B cell (primary cell): ENCODE measurements at regions not wholly inside any gene's neighbourhood (a gene's known extent, or its start where the extent isn't known, plus 50 kb on each side); places are given as distances from the start of the nearest gene placed in this dataset.

Source experiments
- ATAC-seq: fragments of 200-7000 bp; cut with Tn5 transposase; one replicate; pipeline ENCODE4 v1.10.0; 2021; ENCODE audit warnings: low read depth, mild to moderate bottlenecking, moderate number of reproducible peaks, moderate library complexity
- CTCF ChIA-PET: fragments of 350-600 bp; sonication (Branson Sonifier 250); formaldehyde crosslinking; loops from one replicate; lab custom pipeline; 2021; ENCODE audit warnings: antibody characterized with exemption, inconsistent platforms; lab: Charles Lee
- POLR2A ChIA-PET: fragments of 350-600 bp; sonication (Branson Sonifier 250); formaldehyde crosslinking; loops from one replicate; lab custom pipeline; 2021; ENCODE audit warnings: antibody characterized with exemption; lab: Charles Lee
- DNase-seq: peaks from one replicate; pipeline ENCODE4 v3.0.0; 2013
- H2AFZ ChIP-seq: 2 replicates; pipeline ENCODE4 v1.6.1; 2012; ENCODE audit warnings: mild to moderate bottlenecking, low read depth, low read length; ENCODE audit not compliant: insufficient read depth, poor library complexity, severe bottlenecking
- H3K27ac ChIP-seq, 2 donors: 1 replicate in 1 of 2; 2 replicates in 1 of 2; pipeline ENCODE4 v1.5.1; 2012 to 2013; ENCODE audit warnings: low read length in 2 of 2, mild to moderate bottlenecking in 2 of 2, moderate library complexity in 1 of 2
- H3K27me3 ChIP-seq, 4 experiments: fragments of 200-600 bp in 1 of 4; sonication (generic) in 1 of 4; replicated peaks in 1 of 4; 1 replicate in 2 of 4; 2 replicates in 2 of 4; pipeline versions ENCODE4 v1.6.1 to v1.7.0; 2013 to 2016; ENCODE audit warnings: low read length in 3 of 4, mild to moderate bottlenecking in 2 of 4, mixed read lengths in 1 of 4, moderate library complexity in 1 of 4; ENCODE audit not compliant: insufficient read depth in 4 of 4, control insufficient read depth in 3 of 4; ENCODE audit errors: control extremely low read depth in 1 of 4
- H3K36me3 ChIP-seq, 2 experiments: replicated peaks in 1 of 2; 1 replicate in 1 of 2; 2 replicates in 1 of 2; pipeline versions ENCODE4 v1.6.1 to v1.7.1; 2013; ENCODE audit warnings: low read length in 1 of 2; ENCODE audit not compliant: insufficient read depth in 2 of 2, control insufficient read depth in 1 of 2; ENCODE audit errors: control extremely low read depth in 1 of 2, extremely low read depth in 1 of 2
- H3K4me1 ChIP-seq, 2 donors: fragments of 200-600 bp in 1 of 2; sonication (generic) in 1 of 2; 1 replicate in 1 of 2; 2 replicates in 1 of 2; pipeline versions ENCODE4 v1.5.1 to v1.6.1; 2013 to 2017; ENCODE audit warnings: low read length in 2 of 2; ENCODE audit not compliant: control insufficient read depth in 2 of 2, insufficient read depth in 2 of 2
- H3K4me2 ChIP-seq: replicated peaks from 2 replicates; pipeline ENCODE3; 2012; ENCODE audit warnings: mild to moderate bottlenecking, low read depth, low read length; ENCODE audit not compliant: poor library complexity, severe bottlenecking
- H3K4me3 ChIP-seq, 5 experiments: fragments of 200-600 bp in 1 of 5; sonication (generic) in 1 of 5; 1 replicate in 3 of 5; 2 replicates in 2 of 5; pipeline versions ENCODE4 v1.5.1 to v1.7.0; 2011 to 2016; ENCODE audit warnings: low read length in 4 of 5, mild to moderate bottlenecking in 4 of 5, low read depth in 2 of 5, control low read depth in 1 of 5, moderate library complexity in 1 of 5; ENCODE audit not compliant: insufficient read depth in 1 of 5; ENCODE audit errors: control extremely low read depth in 1 of 5, extremely low read depth in 1 of 5
- H3K79me2 ChIP-seq: fragments of 200-600 bp; sonication (generic); one replicate; pipeline ENCODE4 v1.6.0; 2016; ENCODE audit warnings: low read length; ENCODE audit not compliant: control insufficient read depth, insufficient read depth
- H3K9ac ChIP-seq: fragments of 200-600 bp; sonication (generic); 2 replicates; pipeline ENCODE4 v1.6.1; 2017; ENCODE audit warnings: mild to moderate bottlenecking, low read length, moderate library complexity
- H3K9me3 ChIP-seq, 3 donors: one replicate each; pipeline versions ENCODE4 v1.6.1 to v1.7.1; 2013; ENCODE audit warnings: low read length in 2 of 3; ENCODE audit not compliant: control insufficient read depth in 2 of 3, insufficient read depth in 1 of 3; ENCODE audit errors: control extremely low read depth in 1 of 3
- H4K20me1 ChIP-seq: 2 replicates; pipeline ENCODE4 v1.6.0; 2012; ENCODE audit warnings: mild to moderate bottlenecking, low read length; ENCODE audit not compliant: insufficient read depth, control insufficient read depth, poor library complexity, severe bottlenecking
- H3K27ac Mint-ChIP-seq: one replicate; pipeline ENCODE4 v1.8.0; 2021; ENCODE audit warnings: mixed read lengths
- H3K27me3 Mint-ChIP-seq: one replicate; pipeline ENCODE4 v1.8.0; 2021; ENCODE audit warnings: mixed read lengths
- H3K4me1 Mint-ChIP-seq: one replicate; pipeline ENCODE4 v1.8.0; 2021; ENCODE audit warnings: mixed read lengths
- H3K4me3 Mint-ChIP-seq: one replicate; pipeline ENCODE4 v1.8.0; 2021; ENCODE audit warnings: mixed read lengths
- H3K9me3 Mint-ChIP-seq: one replicate; pipeline ENCODE4 v1.8.0; 2022; ENCODE audit warnings: mixed read lengths; ENCODE audit not compliant: insufficient read depth
- CTCF ChIP-seq: fragments of 200-600 bp; IDR thresholded peaks from one replicate; pipeline ENCODE4 v1.8.0; 2022; ENCODE audit warnings: antibody characterized with exemption, mild to moderate bottlenecking
- EZH2 ChIP-seq: IDR thresholded peaks from 2 replicates; pipeline ENCODE4 v1.6.1; 2012; ENCODE audit warnings: borderline replicate concordance, low read depth, mild to moderate bottlenecking, moderate library complexity, low read length; ENCODE audit not compliant: insufficient read depth, poor library complexity, severe bottlenecking
- WGBS: methylation state at CpG from one replicate; pipeline ENCODE4 v1.1.5; 2013; ENCODE audit warnings: missing lambda C conversion rate; ENCODE audit not compliant: insufficient coverage; 5-methylcytosine and 5-hydroxymethylcytosine counted together
- intact Hi-C: fragments of 100-400 bp; cut with micrococcal nuclease; formaldehyde crosslinking; loops from one replicate; pipeline ENCODE4 v1.10.0; 2022

GRCh38 chr4:27128443-27128842, 267.8 kb downstream of the STIM2 start:
- DNase-seq (no peak), ATAC-seq (no peak)
- intact Hi-C loops, result no loop called here
- Histone ChIP-seq H3K4me1 (no peaks in the 10 kb centered on the region), H3K79me2 (no peaks in the 10 kb centered on the region), H4K20me1 (no peaks in the 10 kb centered on the region), H3K9me3 (peaks cover 0 to 3% (median 2%) of the 10 kb centered on the region in 3 donors), H3K9ac (no peak overlapping the region), H3K27me3 (peaks cover 0 to 3% (median 0%) of the 10 kb centered on the region in 4 experiments), H3K36me3 (no peaks in the 10 kb centered on the region), H3K4me2 (no peak overlapping the region), H2AFZ (no peak overlapping the region), H3K4me3 (no peak overlapping the region), H3K27ac (no peak overlapping the region)
- Mint-ChIP-seq H3K4me1 (no peaks in the 10 kb centered on the region), H3K27me3 (peaks cover 13% of the 10 kb centered on the region), H3K4me3 (no peak overlapping the region), H3K27ac (no peak overlapping the region), H3K9me3 (peaks cover 2% of the 10 kb centered on the region)
- POLR2A ChIA-PET, result no interaction called here
- 92% methylated on average over 2 of the region's 5 CpGs for WGBS
- TF ChIP-seq CTCF (no peak), EZH2 (no peak)
- CTCF ChIA-PET, result no interaction called here

GRCh38 chr4:27129871-27130366, 269.3 kb downstream of the STIM2 start:
- Mint-ChIP-seq H3K4me3 (no peak overlapping the region), H3K4me1 (no peaks in the 10 kb centered on the region), H3K27me3 (peaks cover 6% of the 10 kb centered on the region), H3K9me3 (peaks cover 2% of the 10 kb centered on the region), H3K27ac (no peak overlapping the region)
- ATAC-seq, result no peak
- Histone ChIP-seq H4K20me1 (no peaks in the 10 kb centered on the region), H3K79me2 (no peaks in the 10 kb centered on the region), H3K27ac (no peak overlapping the region), H3K4me1 (no peaks in the 10 kb centered on the region), H3K9ac (no peak overlapping the region), H3K4me3 (no peak overlapping the region), H3K9me3 (peaks cover 0 to 11% (median 7%) of the 10 kb centered on the region in 3 donors), H3K27me3 (peaks cover 0 to 3% (median 0%) of the 10 kb centered on the region in 4 experiments), H3K36me3 (no peaks in the 10 kb centered on the region), H3K4me2 (no peak overlapping the region), H2AFZ (no peak overlapping the region)
- DNase-seq, result no peak
- WGBS, result 79% methylated on average over 3 of the region's 7 CpGs
- ChIA-PET CTCF (no interaction called here), POLR2A (no interaction called here)
- TF ChIP-seq CTCF (no peak), EZH2 (no peak)
- intact Hi-C loops, result no loop called here
